HG03558 (cell line): ENCODE measurements at regions not wholly inside any gene's neighbourhood (a gene's known extent, or its start where the extent isn't known, plus 50 kb on each side); places are given as distances from the start of the nearest gene placed in this dataset.

Experiments
- ATAC-seq: cut with Tn5 transposase; IDR thresholded peaks from one replicate; pipeline ENCODE4 v1.9.1; 2021; ENCODE audit warnings: moderate number of reproducible peaks; ENCODE audit not compliant: unreplicated experiment; ENCODE audit errors: extremely low read depth

- ATAC-seq: no peak
Observed at GRCh38 chr7:33837356-33837851, 67.9 kb upstream of the BMPER start.

GRCh38 chr7:33841031-33841430, 64.3 kb upstream of the BMPER start:
- ATAC-seq: no peak

GRCh38 chr7:33841705-33842129, 63.6 kb upstream of the BMPER start:
- ATAC-seq: no peak

- ATAC-seq: no peak
Observed at GRCh38 chr7:33842150-33842549, 63.2 kb upstream of the BMPER start.

- no peak for ATAC-seq
Observed at GRCh38 chr7:33845991-33846509, 59.3 kb upstream of the BMPER start.

GRCh38 chr7:33849004-33849403, 56.3 kb upstream of the BMPER start:
- ATAC-seq: no peak

- ATAC-seq: no peak
Observed at GRCh38 chr7:33849971-33850559, 55.3 kb upstream of the BMPER start.

GRCh38 chr7:33850768-33851167, 54.6 kb upstream of the BMPER start:
- ATAC-seq: no peak

- ATAC-seq: no peak
Observed at GRCh38 chr7:33852838-33853237, 52.5 kb upstream of the BMPER start.

GRCh38 chr7:33853361-33854062, 51.8 kb upstream of the BMPER start:
- no peak for ATAC-seq

- ATAC-seq: no peak
Observed at GRCh38 chr7:33854178-33854577, 51.2 kb upstream of the BMPER start.

- ATAC-seq: no peak
Observed at GRCh38 chr7:33854801-33855350, 50.5 kb upstream of the BMPER start.
